HEK293T (cell line): ENCODE measurements at regions not wholly inside any gene's neighbourhood (a gene's known extent, or its start where the extent isn't known, plus 50 kb on each side); places are given as distances from the start of the nearest gene placed in this dataset.
"Not testable (repeated sequence)": the region's sequence is repeated elsewhere in the genome, so short reads cannot be mapped to it uniquely, and the experiment has no call there.

ENCODE experiments used
- ARNT ChIP-seq: fragments of 450-650 bp; IDR thresholded peaks from 2 replicates; pipeline ENCODE4 v1.6.1; 2017; ENCODE audit warnings: mild to moderate bottlenecking
- BHLHE40 ChIP-seq: fragments of 450-650 bp; IDR thresholded peaks from 2 replicates; pipeline ENCODE4 v1.6.1; 2016; ENCODE audit warnings: mild to moderate bottlenecking, moderate library complexity, borderline replicate concordance
- FOXA1 ChIP-seq: fragments of 450-650 bp; IDR thresholded peaks from 2 replicates; pipeline ENCODE4 v1.6.1; 2016; ENCODE audit warnings: mild to moderate bottlenecking
- FOXK2 ChIP-seq: fragments of 450-650 bp; IDR thresholded peaks from 2 replicates; pipeline ENCODE4 v1.6.1; 2016; ENCODE audit warnings: mild to moderate bottlenecking
- FOXM1 ChIP-seq: fragments of 450-650 bp; IDR thresholded peaks from 2 replicates; pipeline ENCODE4 v1.6.1; 2017; ENCODE audit warnings: mild to moderate bottlenecking, borderline replicate concordance
- LEF1 ChIP-seq: fragments of 450-650 bp; IDR thresholded peaks from 2 replicates; pipeline ENCODE4 v1.6.1; 2017; ENCODE audit warnings: mild to moderate bottlenecking, borderline replicate concordance
- PKNOX1 ChIP-seq: fragments of 450-650 bp; IDR thresholded peaks from 2 replicates; pipeline ENCODE4 v1.6.1; 2016
- SP1 ChIP-seq: fragments of 450-650 bp; IDR thresholded peaks from 2 replicates; pipeline ENCODE4 v1.6.1; 2017
- SUZ12 ChIP-seq: fragments of 450-650 bp; IDR thresholded peaks from 2 replicates; pipeline ENCODE4 v1.6.1; 2016; ENCODE audit warnings: mild to moderate bottlenecking
- TARDBP ChIP-seq: fragments of 450-650 bp; IDR thresholded peaks from 2 replicates; pipeline ENCODE4 v1.6.1; 2016

GRCh38 chr21:9747870-9748269 is 773.5 kb upstream of the TPTE start:
- TF ChIP-seq FOXM1, FOXA1, LEF1, PKNOX1, TARDBP, BHLHE40, SP1, FOXK2, ARNT, SUZ12: not testable (repeated sequence)
